ENCODE measurements at regions not wholly inside any gene's neighbourhood (a gene's known extent, or its start where the extent isn't known, plus 50 kb on each side); places are given as distances from the start of the nearest gene placed in this dataset.

DNA sequence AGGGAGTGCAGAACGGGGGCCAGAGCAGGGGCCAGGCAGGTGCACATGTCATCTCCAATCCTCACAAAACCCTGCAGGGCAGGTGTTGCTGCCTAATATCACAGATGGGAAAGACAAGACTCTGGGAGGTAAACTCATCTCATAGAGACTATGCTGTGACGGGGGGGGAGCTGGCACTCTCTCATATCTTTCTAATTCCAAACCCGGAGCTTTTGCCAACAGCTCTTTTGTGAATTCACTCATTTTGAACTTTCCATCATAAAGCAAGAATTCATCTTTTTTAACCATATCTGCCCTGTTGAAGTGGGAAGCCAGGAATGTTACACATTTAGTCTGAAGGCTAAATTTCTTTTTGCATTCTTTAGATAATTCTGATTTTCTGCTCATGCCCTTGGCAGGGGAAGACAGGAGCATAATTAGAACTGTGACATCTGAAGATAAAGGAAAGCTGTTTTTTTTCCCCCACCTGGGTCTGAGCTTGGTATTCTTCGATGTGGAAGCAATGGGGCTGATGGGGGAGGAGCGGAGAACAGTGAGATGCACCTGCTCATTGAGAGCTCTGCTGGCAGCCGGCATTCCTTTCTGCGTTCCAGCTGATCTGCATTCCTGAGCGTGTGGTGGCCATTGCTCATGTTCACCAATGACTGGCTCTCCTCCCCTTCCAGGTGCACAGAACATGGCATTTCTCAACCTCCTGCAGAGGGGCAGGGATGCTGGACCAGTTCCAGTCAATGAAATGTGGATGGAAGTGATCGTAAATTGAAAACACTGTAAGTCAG, 159.2 kb downstream of the NSG2 start:
- intact Hi-C loops (cut with micrococcal nuclease): no loop called here
- Mint-ChIP-seq H3K4me3 (no peak overlapping the region), H3K36me3 (ENCODE audit: low read depth) (no peaks in the 10 kb centered on the region), H3K4me1 (ENCODE audit: low read depth) (no peaks in the 10 kb centered on the region), H3K27ac (no peak overlapping the region), H3K9me3 (no peaks in the 10 kb centered on the region), H3K27me3 (no peaks in the 10 kb centered on the region)

DNA sequence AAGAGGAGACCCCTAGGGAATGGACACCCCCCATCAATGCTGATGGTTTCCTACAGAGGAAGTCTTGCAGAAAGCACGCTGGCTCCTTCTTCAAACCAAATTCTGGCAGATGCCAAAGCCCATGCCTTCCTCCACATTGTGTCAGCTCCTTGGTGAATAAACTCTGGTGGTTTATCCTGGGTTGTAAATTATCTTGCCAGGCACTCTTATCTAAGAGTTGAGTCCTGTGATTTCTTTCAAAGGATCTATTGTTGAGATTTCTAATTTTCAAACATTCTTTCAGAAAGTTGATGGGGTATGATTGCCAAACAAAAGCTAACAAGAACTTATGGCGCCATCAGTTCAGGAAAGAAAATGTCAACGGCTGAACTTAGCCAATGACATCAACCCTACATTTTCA, 160.4 kb downstream of the NSG2 start:
- H3K36me3 Mint-ChIP-seq (ENCODE audit: low read depth): no peaks in the 10 kb centered on the region
- no peak overlapping the region for H3K4me3 Mint-ChIP-seq
- no peaks in the 10 kb centered on the region for H3K27me3 Mint-ChIP-seq
- H3K9me3 Mint-ChIP-seq: no peaks in the 10 kb centered on the region
- no peak overlapping the region for H3K27ac Mint-ChIP-seq
- H3K4me1 Mint-ChIP-seq (ENCODE audit: low read depth): no peaks in the 10 kb centered on the region
- intact Hi-C loops (cut with micrococcal nuclease): no loop called here

DNA sequence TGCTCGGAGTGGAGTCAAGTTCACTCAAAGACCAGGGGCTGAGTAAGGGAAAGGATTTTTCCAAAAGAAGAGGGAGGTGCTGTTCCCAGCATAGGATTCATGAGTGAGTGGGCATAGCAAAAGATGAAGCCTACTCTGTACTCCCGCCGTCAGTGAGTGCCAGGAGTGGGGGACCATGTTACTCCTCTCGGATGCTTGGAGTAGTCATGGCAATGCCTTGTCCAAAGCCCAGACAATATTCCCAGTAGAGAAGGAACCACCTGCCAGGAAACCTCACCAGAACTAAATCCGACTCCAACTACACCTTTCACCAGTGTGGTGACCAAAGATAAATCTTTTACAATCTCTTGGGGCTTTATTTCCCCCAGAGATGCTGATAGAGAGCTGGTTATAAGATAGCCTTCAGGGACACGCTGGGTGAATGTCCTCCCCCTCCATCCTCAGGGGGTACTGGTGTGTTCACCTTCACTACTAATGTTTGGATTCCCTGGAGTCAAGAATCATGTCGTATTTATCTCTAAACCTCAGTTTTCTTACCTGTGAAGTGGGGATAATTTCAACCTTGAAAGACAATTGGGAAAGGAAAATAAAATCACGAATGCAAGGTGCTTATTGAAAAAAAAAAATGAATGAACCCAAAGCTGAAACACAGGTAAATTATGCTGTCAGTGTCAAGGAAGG, 165.2 kb downstream of the NSG2 start:
- H3K27me3 Mint-ChIP-seq: peaks cover 1% of the 10 kb centered on the region
- no peaks in the 10 kb centered on the region for H3K36me3 Mint-ChIP-seq (ENCODE audit: low read depth)
- no peaks in the 10 kb centered on the region for H3K9me3 Mint-ChIP-seq
- no peak overlapping the region for H3K27ac Mint-ChIP-seq
- no peaks in the 10 kb centered on the region for H3K4me1 Mint-ChIP-seq (ENCODE audit: low read depth)
- intact Hi-C loops (cut with micrococcal nuclease): no loop called here
- no peak overlapping the region for H3K4me3 Mint-ChIP-seq

DNA sequence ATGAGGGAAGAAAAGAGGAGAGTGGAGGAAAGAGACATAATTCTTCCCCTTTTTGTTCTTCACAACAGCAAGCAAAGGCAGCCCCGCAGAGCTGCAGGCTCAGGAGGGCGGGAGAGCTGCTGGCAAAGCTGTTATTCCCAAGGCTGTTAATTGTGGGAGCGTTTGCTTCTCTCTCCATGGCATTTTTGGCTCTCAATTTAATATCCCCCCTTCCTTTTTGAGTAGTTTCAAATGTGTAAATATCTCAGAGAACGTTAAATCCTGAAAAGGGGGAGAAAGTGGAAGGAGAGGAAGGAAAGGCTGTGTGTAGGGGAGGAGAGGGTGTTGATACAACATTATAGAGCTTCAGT, 165.7 kb downstream of the NSG2 start:
- Mint-ChIP-seq H3K27me3 (peaks cover 1% of the 10 kb centered on the region), H3K9me3 (no peaks in the 10 kb centered on the region), H3K4me1 (ENCODE audit: low read depth) (no peaks in the 10 kb centered on the region), H3K27ac (no peak overlapping the region), H3K36me3 (ENCODE audit: low read depth) (no peaks in the 10 kb centered on the region), H3K4me3 (no peak overlapping the region)
- intact Hi-C loops (cut with micrococcal nuclease): no loop called here

DNA sequence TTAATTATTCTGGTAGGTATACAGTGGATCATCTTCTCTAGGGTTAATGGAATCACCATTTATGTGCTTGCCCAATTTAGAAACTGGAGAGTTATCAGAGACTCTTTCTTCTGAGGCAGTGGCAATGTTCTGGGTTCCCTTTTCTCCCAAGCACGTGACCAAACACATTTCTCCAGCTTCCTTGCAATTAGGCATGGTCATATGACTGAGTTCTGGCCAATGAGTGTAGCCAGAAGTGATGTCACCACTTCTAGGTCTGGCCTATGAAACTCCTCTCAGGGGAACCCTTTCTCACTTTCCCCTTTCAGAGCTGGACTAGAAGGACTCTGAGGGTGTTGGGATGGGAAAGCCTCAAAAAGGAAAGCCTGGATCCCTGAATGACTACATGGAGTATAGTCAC, 172.0 kb downstream of the NSG2 start:
- Mint-ChIP-seq H3K9me3 (no peaks in the 10 kb centered on the region), H3K4me3 (no peak overlapping the region), H3K27me3 (no peaks in the 10 kb centered on the region), H3K4me1 (ENCODE audit: low read depth) (no peaks in the 10 kb centered on the region), H3K36me3 (ENCODE audit: low read depth) (no peaks in the 10 kb centered on the region), H3K27ac (no peak overlapping the region)
- intact Hi-C loops (cut with micrococcal nuclease): no loop called here

DNA sequence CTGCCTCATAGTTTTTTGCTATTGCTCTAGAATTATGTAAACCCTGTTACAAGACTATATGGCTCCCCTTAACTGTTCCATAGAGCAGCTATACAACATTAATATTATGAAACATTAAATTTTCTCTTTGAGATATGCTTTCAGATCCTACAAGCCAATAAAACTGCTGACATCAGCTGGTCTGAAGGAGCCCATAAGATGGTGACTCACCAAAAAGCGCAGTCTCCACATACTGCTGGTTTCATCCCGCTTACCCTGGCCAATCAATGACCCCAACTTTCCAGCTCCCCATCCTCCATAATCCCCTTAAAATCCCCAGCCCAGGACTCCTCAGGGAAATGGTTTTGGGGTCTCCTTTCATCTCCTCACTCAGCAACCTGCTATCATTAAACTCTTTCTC, 172.7 kb downstream of the NSG2 start:
- Mint-ChIP-seq H3K27me3 (no peaks in the 10 kb centered on the region), H3K27ac (no peak overlapping the region), H3K4me1 (ENCODE audit: low read depth) (no peaks in the 10 kb centered on the region), H3K9me3 (no peaks in the 10 kb centered on the region), H3K4me3 (no peak overlapping the region), H3K36me3 (ENCODE audit: low read depth) (no peaks in the 10 kb centered on the region)
- intact Hi-C loops (cut with micrococcal nuclease): no loop called here

DNA sequence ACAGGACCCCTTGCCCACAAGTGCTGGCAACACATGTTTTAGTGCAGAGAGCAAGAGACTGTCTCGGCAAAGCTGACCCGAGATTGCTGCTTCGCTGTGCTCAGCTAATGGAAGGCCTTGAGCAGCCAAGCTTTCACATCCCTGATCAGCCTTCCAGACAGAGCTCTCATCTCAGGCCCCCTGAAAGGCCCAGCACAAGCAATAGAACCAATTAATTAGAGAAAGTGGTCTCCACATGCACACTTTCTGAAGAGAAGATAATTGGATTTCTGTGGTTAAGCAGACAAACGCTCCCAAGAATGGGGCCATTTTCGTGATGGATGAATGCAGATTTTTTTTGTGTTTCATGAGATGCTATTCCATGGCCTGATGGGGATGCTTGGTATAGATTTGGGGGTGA, 174.9 kb downstream of the NSG2 start:
- Mint-ChIP-seq H3K27ac (no peak overlapping the region), H3K36me3 (ENCODE audit: low read depth) (no peaks in the 10 kb centered on the region), H3K4me3 (no peak overlapping the region), H3K27me3 (no peaks in the 10 kb centered on the region), H3K4me1 (ENCODE audit: low read depth) (no peaks in the 10 kb centered on the region), H3K9me3 (no peaks in the 10 kb centered on the region)
- intact Hi-C loops (cut with micrococcal nuclease): no loop called here

DNA sequence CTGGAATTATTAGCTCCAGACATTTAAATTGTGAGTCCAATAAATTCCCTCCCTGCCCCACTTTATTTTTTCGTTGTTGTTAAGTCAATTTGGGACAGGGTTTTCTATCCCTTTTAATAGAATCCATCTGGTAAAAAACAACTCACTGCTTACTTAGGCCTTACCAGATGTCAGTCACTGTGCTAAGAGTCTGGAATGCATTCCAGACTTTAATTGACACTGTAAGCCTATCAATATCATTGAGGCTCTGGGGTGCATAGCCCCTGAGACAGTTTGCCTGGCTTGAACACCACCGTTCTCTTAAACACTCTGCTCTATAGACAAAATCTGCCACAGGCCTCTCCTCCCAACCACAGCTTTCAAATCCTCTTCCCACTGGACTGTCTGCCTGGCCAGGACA, 175.9 kb downstream of the NSG2 start:
- H3K4me1 Mint-ChIP-seq (ENCODE audit: low read depth): no peaks in the 10 kb centered on the region
- H3K9me3 Mint-ChIP-seq: no peaks in the 10 kb centered on the region
- intact Hi-C loops (cut with micrococcal nuclease): no loop called here
- no peaks in the 10 kb centered on the region for H3K36me3 Mint-ChIP-seq (ENCODE audit: low read depth)
- H3K27ac Mint-ChIP-seq: no peak overlapping the region
- no peak overlapping the region for H3K4me3 Mint-ChIP-seq
- no peaks in the 10 kb centered on the region for H3K27me3 Mint-ChIP-seq

DNA sequence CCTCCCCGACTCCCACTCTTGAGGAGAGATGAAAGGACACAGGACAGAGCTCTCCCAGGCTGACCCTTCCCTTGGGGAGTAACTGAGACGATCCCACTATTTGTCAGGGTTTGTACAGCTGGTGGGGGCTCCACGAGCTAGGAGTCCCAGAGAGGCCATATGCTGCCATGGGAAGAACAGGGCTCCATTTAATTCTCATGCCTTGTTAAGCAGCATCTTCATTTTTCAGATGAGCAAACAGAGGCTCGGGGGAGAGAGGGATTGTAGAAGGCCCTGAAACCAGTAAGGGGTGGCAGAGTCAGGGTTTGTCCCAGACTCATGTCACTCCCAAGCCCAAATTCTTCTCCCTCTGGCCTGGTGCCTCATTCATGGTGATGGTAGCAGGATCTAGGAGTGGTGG, 176.4 kb downstream of the NSG2 start:
- H3K27me3 Mint-ChIP-seq: no peaks in the 10 kb centered on the region
- no peaks in the 10 kb centered on the region for H3K9me3 Mint-ChIP-seq
- H3K27ac Mint-ChIP-seq: no peak overlapping the region
- intact Hi-C loops (cut with micrococcal nuclease): no loop called here
- H3K36me3 Mint-ChIP-seq (ENCODE audit: low read depth): no peaks in the 10 kb centered on the region
- no peaks in the 10 kb centered on the region for H3K4me1 Mint-ChIP-seq (ENCODE audit: low read depth)
- H3K4me3 Mint-ChIP-seq: no peak overlapping the region

DNA sequence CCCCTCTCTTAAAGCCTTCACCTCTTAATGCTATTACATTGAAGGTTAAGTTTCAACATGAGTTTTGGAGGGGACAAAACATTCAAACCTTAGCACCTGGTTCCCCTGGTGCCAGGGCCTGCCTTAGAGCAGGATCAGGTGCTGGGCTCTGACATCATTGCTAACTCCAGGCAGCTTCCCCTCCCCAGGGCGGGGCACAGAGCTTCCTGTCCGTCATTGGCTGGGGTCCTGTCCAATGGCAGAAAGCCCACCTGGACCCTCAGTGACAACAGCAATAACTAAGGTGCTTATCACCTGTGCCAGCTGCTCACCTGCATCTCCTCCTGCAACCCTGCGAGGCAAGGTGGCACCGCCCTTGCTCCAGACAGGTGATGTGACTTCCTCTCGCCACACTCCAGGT, 177.4 kb downstream of the NSG2 start:
- Mint-ChIP-seq H3K4me3 (no peak overlapping the region), H3K9me3 (no peaks in the 10 kb centered on the region), H3K4me1 (ENCODE audit: low read depth) (no peaks in the 10 kb centered on the region), H3K27ac (no peak overlapping the region), H3K27me3 (no peaks in the 10 kb centered on the region), H3K36me3 (ENCODE audit: low read depth) (no peaks in the 10 kb centered on the region)
- intact Hi-C loops (cut with micrococcal nuclease): no loop called here

DNA sequence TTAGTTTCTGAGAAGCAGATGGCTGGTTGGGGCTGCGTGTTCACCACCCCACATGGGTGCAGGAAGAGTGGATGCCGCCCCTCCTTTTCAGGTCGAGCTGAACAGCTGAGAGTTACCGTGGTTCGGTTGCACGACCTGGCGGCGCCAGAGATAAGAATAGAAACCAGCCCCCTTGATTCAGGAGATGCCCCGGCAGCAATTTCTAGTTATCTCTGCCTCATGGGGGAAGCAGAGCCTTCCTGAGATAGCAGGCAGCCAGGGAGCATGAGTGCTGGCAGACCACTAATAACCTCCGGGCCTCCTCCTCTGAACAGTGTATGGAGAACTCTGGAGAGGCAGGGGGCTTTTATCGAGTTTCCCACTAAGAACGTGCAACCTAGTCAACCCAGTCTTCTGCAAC, 177.8 kb downstream of the NSG2 start:
- H3K36me3 Mint-ChIP-seq (ENCODE audit: low read depth): no peaks in the 10 kb centered on the region
- no peaks in the 10 kb centered on the region for H3K27me3 Mint-ChIP-seq
- H3K9me3 Mint-ChIP-seq: no peaks in the 10 kb centered on the region
- no peak overlapping the region for H3K4me3 Mint-ChIP-seq
- H3K4me1 Mint-ChIP-seq (ENCODE audit: low read depth): no peaks in the 10 kb centered on the region
- intact Hi-C loops (cut with micrococcal nuclease): no loop called here
- no peak overlapping the region for H3K27ac Mint-ChIP-seq

DNA sequence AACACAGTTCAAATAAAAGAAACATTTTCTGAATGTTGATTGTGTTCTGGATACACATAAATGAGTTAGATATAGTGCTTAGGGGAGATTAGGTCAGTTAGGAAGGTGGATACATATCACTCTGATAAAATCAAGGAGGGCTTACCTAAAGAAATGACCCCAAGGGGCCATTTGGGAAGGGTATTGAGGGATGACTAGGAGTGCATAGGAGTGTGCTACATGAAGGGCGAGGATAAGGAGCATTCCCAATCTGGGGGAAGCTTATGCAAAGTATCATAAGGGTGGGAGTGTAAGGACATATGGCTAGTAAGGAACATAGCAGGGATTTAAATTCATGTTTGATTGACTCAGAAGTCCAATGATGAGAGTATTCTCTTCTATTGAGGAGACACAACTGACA, 183.6 kb downstream of the NSG2 start:
- H3K4me1 Mint-ChIP-seq (ENCODE audit: low read depth): no peaks in the 10 kb centered on the region
- peaks cover 3% of the 10 kb centered on the region for H3K27me3 Mint-ChIP-seq
- intact Hi-C loops (cut with micrococcal nuclease): no loop called here
- H3K9me3 Mint-ChIP-seq: no peaks in the 10 kb centered on the region
- no peaks in the 10 kb centered on the region for H3K36me3 Mint-ChIP-seq (ENCODE audit: low read depth)
- H3K27ac Mint-ChIP-seq: no peak overlapping the region
- H3K4me3 Mint-ChIP-seq: no peak overlapping the region

DNA sequence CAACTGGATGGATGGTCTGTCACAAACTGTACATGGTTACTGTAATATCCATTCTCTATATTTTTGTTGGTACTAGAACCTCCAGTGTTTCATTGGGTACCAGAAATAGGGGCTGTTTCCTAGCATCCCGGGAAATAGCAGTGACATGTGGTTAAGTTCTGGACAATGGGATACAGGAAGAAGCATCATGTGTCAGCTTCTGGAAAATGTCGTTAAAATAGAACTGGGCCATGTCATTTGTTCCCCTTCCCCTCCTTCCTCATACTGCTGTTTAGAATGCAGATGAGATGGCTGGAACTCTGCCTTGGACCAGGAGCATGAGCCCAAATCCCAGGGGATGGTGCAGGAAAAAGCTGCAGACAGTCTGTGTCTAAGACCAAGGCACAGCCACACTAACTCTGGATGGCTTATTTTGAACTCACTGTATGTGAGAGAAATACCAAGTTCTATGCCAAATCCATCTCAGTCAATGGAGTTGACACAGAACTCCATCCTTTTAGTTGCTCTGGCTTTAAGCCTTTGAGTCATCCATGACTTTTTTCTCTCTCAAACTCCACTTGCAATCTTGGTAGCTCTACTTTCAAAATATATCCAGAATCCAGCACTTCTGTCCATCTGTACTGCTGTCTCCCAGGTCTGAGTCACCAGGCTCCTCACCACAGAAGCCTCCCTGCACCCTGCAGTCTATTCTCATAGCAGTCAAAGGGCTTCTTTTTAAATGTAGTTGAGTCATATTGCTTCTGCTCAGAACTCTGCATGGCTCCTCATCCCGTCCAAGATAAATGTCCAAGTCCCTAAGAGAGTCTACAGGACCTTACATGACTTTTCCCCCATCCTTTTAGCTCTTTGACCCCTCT, 184.2 kb downstream of the NSG2 start:
- H3K27me3 Mint-ChIP-seq: peaks cover 3% of the 10 kb centered on the region
- no peak overlapping the region for H3K4me3 Mint-ChIP-seq
- H3K4me1 Mint-ChIP-seq (ENCODE audit: low read depth): no peaks in the 10 kb centered on the region
- intact Hi-C loops (cut with micrococcal nuclease): no loop called here
- H3K36me3 Mint-ChIP-seq (ENCODE audit: low read depth): no peaks in the 10 kb centered on the region
- no peak overlapping the region for H3K27ac Mint-ChIP-seq
- no peaks in the 10 kb centered on the region for H3K9me3 Mint-ChIP-seq

DNA sequence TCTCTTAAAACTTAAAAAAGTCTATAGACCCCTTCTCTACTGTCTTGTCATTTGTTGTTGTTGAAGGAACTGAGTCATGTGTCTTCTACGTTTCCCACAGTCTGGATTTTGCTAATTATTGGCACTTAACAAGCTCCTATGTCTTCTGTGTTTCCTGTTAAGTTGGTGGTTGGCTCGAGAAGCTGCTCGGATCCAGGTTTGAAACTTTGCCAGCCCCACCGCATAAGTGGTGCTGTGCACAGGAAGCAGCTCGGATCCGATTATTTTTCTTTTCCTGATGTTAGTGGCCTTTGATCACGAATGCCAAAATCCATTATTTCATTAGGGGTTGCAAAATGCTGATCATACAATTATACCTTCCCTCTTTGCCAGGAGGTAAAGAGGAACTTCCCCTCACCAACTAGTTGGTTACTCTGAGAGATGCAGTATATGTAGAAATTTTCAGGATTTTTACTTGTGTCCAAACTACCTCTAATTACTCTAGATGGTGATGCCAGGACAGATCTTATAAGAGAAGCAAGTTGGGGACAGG, 186.5 kb downstream of the NSG2 start:
- no peaks in the 10 kb centered on the region for H3K9me3 Mint-ChIP-seq
- no peaks in the 10 kb centered on the region for H3K4me1 Mint-ChIP-seq (ENCODE audit: low read depth)
- no peak overlapping the region for H3K27ac Mint-ChIP-seq
- peaks cover 3% of the 10 kb centered on the region for H3K27me3 Mint-ChIP-seq
- no peak overlapping the region for H3K4me3 Mint-ChIP-seq
- H3K36me3 Mint-ChIP-seq (ENCODE audit: low read depth): no peaks in the 10 kb centered on the region
- intact Hi-C loops (cut with micrococcal nuclease): no loop called here

Data from dendritic cell treated with granulocyte-macrophage colony-stimulating factor and Interleukin-4, amounts not matched to agents 40 ng/mL and 50 ng/mL, for 4 days (primary cell).